Ureter (tissue), 1 donor: ENCODE measurements at regions not wholly inside any gene's neighbourhood (a gene's known extent, or its start where the extent isn't known, plus 50 kb on each side); places are given as distances from the start of the nearest gene placed in this dataset.
"Not testable (repeated sequence)": the region's sequence is repeated elsewhere in the genome, so short reads cannot be mapped to it uniquely, and the experiment has no call there.

Experiments used
- DNase-seq: peaks from one replicate; pipeline ENCODE4 v3.0.0-alpha.2; 2020; ENCODE audit warnings: low spot score
- donor health status: DM: yes; HTN: yes; CAD: no.

DNA sequence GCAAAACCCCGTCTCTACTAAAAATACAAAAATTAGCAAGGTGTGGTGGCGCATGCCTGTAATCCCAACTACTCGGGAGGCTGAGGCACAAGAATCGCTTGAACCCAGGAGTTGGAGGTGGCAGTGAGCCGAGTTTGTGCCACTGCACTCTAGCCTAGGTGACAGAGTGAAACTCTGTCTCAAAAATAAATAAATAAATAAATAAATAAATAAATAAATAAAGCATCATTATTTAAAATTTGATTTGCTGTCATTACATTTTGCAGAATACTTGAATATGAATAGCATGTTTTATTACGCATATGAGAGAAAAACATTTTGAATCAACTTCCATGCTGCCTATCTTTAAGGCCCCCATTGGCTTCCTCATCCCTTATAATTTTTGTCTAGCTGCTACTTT, 53.4 kb upstream of the MED14 start:
- DNase-seq: not testable (repeated sequence)

DNA sequence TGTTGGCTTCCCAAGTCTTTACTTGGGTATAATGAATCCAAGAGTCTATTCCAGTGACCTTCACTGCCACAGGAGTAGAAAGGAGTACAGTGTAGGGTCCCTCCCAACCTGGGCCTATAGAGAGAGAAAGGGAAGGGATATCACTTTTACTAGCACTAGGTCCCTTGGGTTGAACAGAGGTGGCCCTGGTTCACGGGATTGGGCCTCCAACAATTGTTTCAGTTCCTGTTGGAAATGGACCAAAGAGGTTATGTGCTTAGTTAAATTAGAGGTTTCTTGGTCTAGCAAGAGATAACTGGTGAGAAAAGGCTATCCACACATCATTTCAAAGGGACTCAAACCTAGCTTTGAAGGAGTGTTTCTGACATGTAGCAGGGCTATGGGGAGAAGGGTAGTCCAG, 57.1 kb upstream of the MED14 start:
- DNase-seq: no peak

- DNase-seq: not testable (repeated sequence)
Measured at GRCh38 chrX:40794829-40795130, 59.4 kb upstream of the MED14 start.

DNA sequence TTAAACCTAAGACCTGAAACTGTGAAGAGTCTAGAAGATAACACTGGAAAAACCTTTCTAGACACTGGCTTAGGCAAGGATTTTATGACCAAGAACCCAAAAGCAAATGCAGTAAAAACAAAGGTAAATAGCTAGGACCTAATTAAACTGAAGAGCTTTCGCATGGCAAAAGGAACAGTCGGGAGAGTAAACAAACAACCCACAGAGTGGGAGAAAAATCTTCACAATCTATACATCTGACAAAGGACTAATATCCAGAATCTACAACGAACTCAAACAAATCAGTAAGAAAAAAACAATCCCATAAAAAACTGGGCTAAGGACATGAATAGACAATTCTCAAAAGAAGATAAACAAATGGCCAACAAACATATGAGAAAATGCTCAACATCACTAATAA, 64.4 kb upstream of the MED14 start:
- DNase-seq: not testable (repeated sequence)

DNA sequence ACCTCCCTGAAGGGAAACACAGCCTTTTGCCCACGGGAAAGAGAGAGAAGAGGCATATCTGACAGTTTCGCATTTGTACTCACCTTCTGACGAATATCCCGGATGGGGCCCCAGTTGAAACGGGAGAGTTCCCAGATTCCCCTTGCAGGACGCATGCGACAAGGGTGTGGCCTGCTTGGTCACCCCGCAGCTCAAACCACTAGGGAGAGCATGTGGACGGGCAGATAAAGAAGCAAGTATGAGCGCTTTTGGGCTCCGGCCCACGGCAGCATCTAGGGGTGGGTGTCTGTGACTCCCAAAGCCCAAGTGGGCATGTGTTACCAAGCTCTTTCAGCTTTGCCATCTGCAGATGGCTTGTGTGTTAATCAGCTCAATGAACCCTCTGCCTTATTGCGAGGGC, 70.1 kb upstream of the MED14 start:
- no peak for DNase-seq

DNA sequence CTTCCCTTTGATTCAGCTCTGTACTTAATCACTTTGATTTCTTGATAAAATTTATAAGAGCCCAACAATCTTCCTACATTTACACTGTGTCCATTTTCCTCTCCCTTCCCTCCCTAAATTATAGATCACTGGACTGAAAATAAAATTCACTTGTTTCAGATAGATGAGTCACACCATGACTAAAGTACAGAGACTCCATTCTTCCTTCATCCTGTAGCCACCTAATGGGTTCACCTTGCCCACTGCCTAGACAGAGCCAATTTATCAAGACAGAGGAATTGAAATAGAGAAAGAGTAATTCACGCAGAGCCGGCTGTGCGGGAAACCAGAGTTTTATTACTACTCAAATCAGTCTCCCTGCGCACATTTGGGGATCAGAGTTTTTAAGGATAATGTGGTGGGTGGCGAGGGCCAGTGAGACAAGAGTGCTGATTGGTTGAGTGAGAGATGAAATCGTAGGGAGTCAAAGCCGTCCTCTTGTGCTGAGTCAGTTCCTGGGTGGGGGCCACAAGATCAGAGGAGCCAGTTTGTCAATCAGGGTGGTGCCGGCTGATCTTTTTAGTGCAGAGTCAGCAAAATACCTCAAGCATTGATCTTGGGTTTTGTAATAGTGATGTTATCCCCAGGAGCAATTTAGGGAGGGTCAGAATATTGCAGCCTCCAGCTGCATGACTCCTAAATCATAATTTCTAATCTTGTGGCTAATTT, 71.3 kb upstream of the MED14 start:
- DNase-seq: no peak

DNA sequence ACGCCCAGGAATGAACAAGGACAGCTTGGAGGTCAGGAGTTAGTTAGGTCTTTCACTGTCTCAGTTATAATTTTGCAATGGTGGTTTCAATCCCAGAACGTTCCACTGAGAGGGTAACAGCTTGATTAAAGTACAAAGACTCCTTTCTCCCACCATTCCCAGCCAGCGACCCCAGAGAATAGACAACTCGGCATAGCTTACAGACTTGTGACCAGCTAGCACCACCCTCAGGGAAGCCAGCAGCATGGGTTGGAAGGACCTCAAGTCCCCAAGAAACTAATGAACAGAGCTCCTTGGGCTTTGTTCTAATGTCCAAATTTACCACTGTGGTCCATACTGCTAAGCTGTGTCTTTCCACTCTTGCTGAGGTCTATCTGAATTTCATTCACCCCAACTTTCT, 72.0 kb upstream of the MED14 start:
- DNase-seq: no peak

- no peak for DNase-seq
Measured at GRCh38 chrX:40808203-40808602, 72.9 kb upstream of the MED14 start.

DNA sequence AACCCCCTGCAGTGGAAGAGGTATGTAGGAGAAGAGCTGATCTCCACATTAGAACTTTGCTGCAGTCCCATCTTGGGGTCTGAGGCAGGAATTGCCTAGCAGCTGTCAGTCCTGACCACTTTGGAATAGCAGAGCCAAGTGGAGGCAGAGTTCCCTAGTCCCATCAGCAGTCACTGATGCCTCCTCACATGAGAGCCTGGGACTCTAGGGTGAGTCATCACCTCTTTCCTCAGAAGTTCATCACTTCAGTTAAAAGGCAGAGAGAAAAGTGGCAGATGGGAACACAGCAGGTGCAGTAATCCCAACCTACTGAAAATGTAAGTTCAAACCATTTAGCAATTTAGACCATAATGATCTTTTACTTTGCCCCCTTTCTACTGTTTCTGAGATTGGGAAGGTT, 73.9 kb upstream of the MED14 start:
- DNase-seq: no peak

DNA sequence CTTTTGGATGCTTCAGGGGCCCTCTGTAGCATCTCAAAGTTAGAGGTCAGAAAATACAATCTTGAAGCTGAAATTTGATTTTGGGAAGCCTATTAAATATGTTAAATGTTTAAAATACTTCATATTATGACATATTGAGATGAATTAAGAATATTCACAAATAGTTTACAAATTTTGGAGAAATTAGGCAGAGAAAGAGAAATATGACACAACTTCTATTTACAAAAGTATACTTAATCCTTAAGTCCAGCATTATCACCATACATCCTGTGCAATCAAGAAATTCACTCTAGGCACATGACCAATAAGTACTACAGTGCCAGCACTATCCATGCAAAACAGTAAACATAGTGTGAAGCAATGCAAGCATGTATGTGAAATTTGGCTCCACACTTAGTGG, 79.7 kb upstream of the MED14 start:
- not testable (repeated sequence) for DNase-seq

DNA sequence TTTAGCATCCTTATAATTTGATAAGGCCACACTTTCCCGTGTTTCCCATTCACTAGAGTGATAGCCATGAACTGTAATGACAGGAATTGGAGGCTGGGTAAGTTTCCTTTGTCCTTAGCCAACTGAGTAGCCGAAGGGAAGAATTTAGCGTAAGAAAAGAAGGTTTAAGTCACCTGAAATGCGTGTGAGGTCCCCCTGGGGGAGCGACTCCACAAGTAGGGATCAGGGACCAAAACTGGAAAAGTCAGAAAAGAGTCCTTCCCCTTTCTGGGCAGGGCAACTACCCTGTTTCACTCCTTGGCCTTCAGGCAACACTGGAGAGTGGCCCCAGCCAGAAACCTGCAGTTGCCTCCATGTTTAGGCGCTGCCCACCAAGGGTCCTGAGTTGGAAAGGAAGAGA, 81.6 kb upstream of the MED14 start:
- DNase-seq: no peak

DNA sequence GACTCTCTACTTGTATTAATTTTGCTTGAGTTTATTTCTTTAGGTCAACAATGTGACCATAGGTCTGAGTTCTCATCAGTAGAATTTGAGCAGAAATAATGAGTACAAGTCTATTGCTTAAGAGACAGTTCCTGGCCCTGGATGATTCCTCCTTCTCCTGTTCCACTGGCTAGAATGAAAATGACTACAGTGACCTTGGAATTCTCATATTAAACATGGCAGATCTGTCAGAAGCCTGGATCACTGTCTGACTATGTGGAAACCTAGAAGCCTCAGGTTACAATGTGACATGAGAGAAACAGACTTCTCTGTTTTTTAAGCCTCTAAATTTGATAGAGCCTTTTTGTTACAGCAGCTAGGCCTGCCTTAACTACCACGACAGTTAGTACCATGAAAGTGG, 82.9 kb upstream of the MED14 start:
- DNase-seq: no peak

DNA sequence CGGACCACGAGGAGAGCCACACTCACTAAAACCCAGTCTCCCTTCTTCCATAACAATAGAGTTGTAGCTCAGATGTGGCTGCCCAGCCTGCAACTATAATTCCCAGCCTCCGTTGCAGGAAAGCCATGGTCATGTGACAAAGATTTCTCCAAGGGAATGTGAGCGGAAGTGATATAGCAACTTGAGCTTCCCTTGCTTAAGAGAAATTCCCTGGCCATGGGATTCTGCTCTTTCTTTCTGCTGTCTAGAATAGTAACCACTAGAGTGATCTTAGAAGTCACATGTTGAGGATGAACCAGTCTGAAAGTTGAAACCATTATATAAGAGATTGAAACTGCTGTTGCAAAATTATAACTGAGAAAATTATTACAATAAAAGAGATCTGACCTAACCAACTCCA, 86.4 kb upstream of the MED14 start:
- no peak for DNase-seq

DNA sequence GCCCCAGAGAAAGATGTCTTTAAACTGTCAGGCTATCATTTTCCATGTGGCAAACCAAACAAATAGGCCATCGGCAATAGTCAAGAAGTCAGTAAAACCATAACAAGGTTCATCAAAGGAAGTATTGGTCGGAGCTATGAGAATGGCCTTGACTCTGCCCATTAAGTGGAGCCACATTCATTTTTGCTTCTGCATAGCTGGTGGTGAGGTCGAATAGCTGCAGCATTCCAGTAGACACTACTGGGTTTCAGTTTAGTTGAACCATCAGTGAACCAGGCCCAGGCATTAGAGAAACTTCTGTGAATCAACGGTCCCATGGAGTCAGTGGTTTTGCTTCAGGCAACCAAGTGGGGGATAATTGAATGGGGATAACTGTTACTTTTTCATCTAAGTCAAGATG, 92.0 kb upstream of the MED14 start:
- DNase-seq: no peak

GRCh38 chrX:40831750-40832149, 96.4 kb upstream of the MED14 start:
- DNase-seq: no peak

DNA sequence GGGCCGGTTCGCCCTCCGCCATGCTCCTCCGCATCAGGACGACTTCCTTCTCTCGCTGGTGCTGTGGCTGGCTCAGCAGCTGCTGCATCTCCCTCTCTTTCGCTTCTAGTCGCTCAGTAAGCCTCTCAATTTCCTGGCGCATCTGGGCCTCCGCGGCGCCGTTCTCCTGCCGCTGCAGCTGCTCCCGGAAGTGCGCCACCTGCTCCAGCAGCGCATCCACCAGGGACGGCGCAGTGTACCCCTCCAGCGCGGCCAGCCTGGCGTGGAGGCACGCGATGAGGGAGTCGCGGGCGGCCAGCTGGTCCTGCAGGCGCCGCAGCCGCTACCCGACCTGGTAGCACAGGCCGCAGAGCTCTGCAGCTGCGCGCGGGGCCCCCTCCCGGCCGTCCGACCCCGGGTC, 97.4 kb upstream of the MED14 start:
- DNase-seq: no peak

GRCh38 chrX:40834225-40834624, 98.9 kb upstream of the MED14 start:
- no peak for DNase-seq

- DNase-seq: no peak
Measured at GRCh38 chrX:40835526-40835925, 100.2 kb upstream of the MED14 start.

GRCh38 chrX:40843643-40844042, 108.3 kb upstream of the MED14 start:
- no peak for DNase-seq

DNA sequence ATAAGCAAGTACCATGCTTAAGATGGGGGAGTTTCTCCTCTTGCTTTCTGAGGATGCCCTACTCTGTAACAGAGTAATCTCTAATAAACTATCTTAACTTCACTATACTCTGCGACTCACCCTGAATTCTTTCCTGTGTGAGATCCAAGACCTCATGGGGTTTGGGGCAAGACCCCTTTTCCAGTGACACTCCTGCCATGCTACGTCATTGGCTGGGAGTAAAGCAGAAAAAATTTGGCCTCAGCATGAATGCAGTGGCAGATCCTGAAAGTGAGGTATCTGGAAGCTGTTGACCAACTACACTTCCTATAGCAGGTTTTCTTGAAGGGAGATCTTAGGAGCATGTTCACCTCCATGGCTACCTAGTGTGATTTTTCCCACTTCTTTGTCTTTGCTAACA, 109.1 kb upstream of the MED14 start:
- DNase-seq: no peak

- no peak for DNase-seq
Measured at GRCh38 chrX:40845331-40845911, 110.1 kb upstream of the MED14 start.

DNA sequence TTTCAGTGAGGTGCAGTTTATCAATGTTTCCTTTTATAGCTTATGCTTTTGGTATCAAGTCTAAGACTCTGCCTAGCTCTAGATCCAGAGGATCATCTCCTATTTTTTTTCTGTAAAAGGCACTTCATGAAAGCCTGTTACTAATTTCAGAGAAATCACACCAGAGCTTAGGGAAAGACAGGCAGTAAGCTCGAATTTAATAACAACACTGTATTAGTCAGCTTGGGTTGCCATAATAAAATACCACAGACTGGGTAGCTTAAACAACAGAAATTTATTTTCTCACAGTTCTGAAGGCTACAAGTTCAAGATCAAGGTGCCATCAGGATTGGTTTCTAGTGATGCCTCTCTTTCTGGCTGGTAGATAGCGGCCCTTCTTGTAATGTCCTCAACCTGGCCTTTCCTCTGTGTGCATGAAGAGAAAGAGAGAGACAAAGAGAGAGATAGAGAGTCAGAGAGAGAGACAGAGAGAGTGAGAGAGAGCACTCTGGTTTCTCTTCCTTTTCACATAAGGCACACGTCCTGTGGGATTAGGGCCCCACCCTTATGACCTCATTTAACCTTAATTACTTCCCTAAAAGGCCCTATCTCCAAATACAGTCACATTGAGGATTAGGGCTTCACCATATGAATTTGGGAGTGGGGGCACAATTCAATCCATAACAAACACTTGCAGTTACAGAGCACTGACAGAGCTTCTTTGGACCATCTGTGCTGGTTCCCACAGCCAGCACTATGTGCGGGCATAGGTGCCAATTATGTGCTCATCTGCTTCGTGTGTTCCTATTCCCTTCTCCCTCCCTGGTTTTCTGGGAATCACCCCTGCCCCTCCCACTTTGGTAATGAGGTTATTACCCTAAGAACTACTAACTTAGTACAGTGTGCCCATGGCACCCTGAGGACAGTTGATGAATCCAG, 114.8 kb upstream of the MED14 start:
- DNase-seq: no peak

- no peak for DNase-seq
Measured at GRCh38 chrX:40852586-40852985, 117.2 kb upstream of the MED14 start.
